HG03045 (cell line): ENCODE measurements at regions not wholly inside any gene's neighbourhood (a gene's known extent, or its start where the extent isn't known, plus 50 kb on each side); places are given as distances from the start of the nearest gene placed in this dataset.
A peak's percentile ranks its signal among the peaks of the same experiment; 100 is the strongest.

Experiments used
- ATAC-seq: cut with Tn5 transposase; IDR thresholded peaks from one replicate; pipeline ENCODE4 v1.9.1; 2021; ENCODE audit warnings: mild to moderate bottlenecking, moderate library complexity; ENCODE audit not compliant: unreplicated experiment

- no peak for ATAC-seq
Observed at GRCh38 chr5:38207343-38207742, 51.0 kb upstream of the EGFLAM start.

GRCh38 chr5:38202741-38203140, 55.6 kb upstream of the EGFLAM start:
- ATAC-seq: no peak

GRCh38 chr5:38200872-38201557, 57.3 kb upstream of the EGFLAM start:
- no peak for ATAC-seq

DNA sequence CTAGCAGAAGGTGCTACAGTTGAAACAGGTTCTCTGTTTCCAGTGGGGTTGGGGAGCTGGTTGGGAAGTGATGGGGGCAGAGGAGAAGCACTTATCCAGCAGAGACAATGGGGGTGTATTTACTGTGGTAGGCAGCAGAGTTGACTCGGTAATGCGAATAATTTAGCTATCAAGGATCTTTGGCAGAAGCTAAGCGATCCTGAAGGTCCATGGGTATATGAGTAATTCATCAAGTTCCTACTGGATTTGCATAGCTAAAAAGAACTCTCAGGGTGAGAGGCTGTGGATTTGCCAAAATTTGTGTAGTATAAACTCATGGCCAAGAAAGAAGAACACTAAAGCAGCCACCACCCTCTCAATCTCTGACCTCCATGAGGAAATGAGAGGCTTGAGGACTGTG, 61.2 kb upstream of the EGFLAM start:
- ATAC-seq: no peak

GRCh38 chr5:38193015-38193581, 65.3 kb upstream of the EGFLAM start:
- ATAC-seq: peak; percentile 70

GRCh38 chr5:38191693-38192092, 66.7 kb upstream of the EGFLAM start:
- no peak for ATAC-seq

DNA sequence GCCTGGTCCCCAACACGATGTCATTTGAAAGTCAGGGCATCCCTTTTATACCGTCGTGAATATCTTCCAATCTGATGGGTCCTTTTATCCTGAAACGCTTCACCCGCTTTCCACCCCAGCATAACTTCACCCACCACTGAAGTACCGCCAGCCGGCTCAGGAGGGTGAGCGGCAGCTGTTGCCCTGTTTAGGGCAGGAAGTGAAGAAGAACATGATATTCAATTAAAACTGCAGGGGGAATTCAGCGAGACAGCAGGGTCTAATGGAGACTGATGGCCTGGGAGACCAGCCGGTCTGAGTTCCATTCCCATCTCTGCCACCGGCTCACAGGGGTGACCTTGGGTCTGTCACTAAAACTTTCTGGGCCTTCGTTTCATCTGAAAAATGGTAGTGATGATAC, 68.2 kb upstream of the EGFLAM start:
- ATAC-seq: no peak

- ATAC-seq: no peak
Observed at GRCh38 chr5:38189081-38189504, 69.3 kb upstream of the EGFLAM start.

DNA sequence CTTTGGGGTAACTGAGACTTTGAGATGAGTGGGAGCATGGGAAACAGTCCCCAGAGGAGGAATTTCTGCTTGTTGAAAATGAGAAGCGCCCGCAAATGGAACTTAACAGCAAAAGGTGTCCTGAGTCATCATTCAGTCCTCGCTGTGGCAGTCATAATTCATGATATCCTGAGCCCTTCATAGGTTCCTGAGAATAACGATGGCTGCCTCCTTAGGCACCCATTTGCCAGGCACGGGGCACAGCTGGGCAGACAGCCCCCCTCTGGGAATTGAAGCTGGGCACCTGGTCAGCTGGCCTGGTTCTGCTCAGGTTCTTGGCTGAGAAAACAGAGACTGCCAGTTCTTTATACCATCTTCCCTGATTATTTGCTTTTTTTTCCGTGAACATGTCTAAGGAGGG, 69.8 kb upstream of the EGFLAM start:
- no peak for ATAC-seq

- no peak for ATAC-seq
Observed at GRCh38 chr5:38187532-38187931, 70.8 kb upstream of the EGFLAM start.

DNA sequence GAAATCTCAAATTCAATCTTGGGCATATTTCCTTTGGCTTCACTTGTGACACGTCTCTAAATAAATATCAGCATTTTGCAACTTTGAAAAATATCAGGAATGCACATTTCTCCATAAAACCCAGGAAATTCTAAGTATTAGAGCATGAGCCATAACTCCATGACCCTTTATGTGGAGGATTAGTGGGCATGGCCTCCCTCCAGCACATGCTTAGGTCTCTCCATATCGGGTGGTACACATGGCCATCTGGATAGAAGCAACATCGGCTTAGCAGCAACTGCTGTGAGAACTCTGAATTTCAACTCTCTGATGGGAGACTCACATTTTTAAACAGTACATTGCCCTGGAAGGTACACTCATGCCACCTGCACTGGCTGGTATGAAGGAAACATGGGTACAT, 73.7 kb upstream of the EGFLAM start:
- ATAC-seq: no peak

GRCh38 chr5:38182991-38183390, 75.4 kb upstream of the EGFLAM start:
- ATAC-seq: no peak

- ATAC-seq: no peak
Observed at GRCh38 chr5:38168029-38168428, 90.3 kb upstream of the EGFLAM start.

DNA sequence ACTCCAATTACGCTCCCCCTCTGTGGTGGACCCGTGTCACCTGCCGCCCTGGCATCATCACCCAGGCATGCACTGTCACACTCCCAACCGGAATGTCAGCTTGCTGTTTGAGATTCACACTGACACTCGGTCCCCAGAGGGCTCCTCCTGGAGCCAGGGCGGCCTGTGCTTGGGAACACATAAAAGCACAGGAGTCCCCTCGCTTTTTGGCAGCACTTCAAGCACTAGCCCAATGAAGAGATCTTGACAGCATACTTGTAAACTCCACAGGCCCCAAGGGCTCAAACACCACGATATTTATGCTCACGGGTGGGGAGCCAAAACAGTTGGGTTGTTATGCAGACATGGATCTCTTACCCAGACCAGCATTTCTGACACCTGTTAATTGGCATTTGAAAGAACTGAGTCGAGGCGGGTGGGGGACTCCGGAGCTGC, 90.8 kb upstream of the EGFLAM start:
- no peak for ATAC-seq

DNA sequence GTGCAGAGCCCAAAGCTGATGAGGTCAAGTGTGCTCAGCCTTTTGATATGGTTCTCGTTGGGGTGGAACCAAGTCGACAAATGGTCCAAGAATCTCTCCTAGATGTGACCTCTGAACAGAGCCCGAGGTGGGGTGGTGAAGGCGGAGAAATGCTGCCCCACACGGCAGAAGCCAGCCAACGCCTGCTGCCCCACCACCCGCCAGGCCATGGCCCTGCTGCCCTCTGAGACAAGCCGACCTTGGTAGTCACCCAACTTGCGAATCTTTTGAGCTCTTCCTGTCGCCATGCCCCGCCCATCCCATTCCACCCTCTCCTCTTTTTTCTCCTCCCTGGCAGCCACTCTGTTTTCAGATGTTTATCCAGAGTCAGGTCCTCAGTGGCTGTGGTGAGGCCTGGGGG, 91.5 kb upstream of the EGFLAM start:
- ATAC-seq: no peak

DNA sequence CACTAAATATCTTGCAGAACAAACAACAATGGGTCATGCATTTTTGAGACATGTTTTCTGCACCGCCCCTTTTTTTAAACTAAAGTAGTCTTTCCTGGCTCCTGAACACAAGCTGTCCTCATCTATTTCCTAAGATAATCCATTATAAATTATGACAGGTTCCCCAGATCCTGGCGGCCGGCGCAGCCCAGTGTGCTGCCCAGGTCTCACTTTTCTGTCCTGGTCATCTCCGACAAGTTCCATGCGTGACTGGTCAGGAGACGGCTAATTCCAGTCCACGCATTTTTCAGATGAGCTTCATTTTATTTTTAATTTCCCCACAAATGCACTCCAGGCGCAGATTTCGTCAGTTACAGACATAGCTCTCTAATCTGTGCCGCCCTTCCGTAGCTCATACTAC, 92.9 kb upstream of the EGFLAM start:
- ATAC-seq: no peak

- no peak for ATAC-seq
Observed at GRCh38 chr5:38164776-38165399, 93.5 kb upstream of the EGFLAM start.

DNA sequence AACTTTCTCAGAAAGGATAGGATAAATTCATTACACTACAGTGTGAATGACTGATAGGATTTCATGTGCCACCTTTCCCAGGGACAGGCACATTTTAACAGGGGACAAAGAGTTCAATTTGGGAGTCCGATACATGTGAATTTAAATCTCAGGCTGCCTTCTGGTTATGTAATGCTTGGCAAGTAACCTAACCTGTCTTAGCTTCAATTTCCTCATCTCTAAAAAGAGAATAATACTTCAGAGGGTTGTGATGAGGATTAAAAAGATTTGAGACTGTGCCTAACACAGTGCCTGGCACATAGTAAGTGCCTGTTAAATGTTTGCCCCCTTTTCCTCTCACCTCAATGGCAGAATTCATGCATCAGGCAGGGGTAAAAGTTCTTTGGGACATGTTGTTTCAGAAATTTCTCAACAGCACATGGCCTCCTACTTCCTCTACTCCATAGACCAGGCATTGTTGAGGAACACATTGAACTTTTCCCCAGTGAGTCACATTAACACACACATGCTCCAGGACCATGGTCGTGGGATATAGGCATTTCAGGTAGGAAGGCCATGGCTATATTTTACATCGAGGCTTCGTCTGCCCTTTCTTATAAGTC, 94.6 kb upstream of the EGFLAM start:
- no peak for ATAC-seq

DNA sequence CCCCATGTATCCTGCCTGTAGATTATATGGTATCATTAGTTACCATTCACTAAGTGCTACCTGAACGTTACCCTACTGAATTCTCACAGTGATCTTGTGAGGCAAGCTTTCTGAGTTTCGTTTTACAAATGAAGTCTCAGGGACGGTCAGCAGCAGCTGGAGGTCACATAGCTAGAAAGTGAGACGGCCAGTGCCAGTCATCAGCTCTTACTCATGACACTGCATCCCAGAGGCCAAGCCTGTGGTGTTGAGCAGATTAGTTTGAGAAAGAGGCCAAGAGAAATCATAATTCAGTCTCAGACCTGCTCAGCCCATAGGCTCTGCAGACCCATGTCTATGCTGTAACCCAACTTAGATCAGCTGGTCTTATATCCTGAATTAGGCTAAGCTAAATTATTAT, 95.7 kb upstream of the EGFLAM start:
- no peak for ATAC-seq

DNA sequence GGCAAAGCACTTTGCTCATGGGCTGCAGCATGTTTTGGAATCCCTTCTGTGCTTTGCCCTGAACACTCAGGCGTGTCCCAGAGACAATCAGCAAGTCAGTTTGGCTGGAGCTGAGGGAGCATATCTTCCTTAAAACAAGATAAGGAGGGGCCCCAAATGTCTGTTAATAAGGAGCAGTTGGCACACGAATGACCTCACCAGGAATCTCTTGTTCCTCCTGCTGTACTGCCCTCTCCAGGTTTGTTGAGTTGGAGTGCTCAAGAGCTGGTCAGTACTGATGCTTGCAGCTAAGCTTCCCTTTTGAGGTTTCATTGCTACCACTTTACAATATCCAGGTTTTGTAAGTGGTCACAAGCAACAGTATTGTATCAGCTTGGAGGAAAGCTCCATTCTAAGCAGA, 101.3 kb upstream of the EGFLAM start:
- ATAC-seq: no peak

GRCh38 chr5:38154615-38155204, 103.6 kb upstream of the EGFLAM start:
- ATAC-seq: no peak

- ATAC-seq: no peak
Observed at GRCh38 chr5:38151878-38152277, 106.5 kb upstream of the EGFLAM start.
